GM12874 (cell line): ENCODE measurements at regions not wholly inside any gene's neighbourhood (a gene's known extent, or its start where the extent isn't known, plus 50 kb on each side); places are given as distances from the start of the nearest gene placed in this dataset.

ENCODE experiments used
- TF ChIP-seq, protein P1 (sequence below): IDR thresholded peaks from 2 replicates; pipeline ENCODE4 v1.5.1; 2011; ENCODE audit warnings: low read depth, mild to moderate bottlenecking, control low read depth, low read length, moderate library complexity; ENCODE audit not compliant: insufficient read depth

DNA sequence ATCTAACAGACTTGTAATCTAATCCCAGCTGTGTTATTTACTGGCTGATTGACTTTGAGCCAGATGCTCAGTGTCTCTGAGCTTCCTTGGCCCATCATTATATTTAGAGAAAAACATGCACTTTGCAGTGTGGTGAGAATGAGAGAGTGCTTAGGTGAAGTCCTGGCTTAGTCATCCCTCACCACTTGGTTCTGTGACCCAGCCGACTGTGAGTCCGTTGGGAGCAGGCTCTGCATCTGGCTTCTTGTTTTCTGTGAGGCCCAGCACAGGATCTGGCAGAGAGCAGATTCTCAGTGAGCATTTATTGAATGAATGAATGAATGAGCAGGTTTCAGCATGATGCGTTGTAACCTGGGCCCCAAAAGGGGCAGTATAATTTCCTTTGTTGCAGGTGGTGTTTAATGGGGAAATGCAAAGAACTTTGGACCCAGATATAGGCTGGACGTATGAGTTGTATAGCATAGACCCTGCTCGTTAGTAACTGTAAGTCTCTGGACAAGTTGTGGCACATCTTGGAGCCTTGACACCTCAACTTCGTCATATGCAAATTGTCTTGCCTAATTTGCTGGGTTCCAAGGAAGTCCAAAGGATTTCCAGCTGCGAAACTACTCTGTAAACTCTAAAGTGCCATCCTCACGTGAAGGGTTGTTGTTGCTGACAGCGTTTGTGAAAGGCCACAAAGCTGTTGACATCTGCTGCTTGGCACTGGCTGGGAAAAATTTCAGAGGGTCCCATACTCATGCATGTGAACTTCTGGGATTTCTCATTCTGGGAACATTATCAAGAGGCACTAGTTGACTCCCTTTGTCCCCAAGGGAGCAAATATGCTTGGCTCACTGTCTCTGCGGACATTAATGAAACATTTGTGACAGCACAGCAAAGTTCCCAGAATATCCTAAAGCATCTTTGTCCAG is 138.8 kb upstream of the USP24 start:
- TF ChIP-seq, protein P1, sequence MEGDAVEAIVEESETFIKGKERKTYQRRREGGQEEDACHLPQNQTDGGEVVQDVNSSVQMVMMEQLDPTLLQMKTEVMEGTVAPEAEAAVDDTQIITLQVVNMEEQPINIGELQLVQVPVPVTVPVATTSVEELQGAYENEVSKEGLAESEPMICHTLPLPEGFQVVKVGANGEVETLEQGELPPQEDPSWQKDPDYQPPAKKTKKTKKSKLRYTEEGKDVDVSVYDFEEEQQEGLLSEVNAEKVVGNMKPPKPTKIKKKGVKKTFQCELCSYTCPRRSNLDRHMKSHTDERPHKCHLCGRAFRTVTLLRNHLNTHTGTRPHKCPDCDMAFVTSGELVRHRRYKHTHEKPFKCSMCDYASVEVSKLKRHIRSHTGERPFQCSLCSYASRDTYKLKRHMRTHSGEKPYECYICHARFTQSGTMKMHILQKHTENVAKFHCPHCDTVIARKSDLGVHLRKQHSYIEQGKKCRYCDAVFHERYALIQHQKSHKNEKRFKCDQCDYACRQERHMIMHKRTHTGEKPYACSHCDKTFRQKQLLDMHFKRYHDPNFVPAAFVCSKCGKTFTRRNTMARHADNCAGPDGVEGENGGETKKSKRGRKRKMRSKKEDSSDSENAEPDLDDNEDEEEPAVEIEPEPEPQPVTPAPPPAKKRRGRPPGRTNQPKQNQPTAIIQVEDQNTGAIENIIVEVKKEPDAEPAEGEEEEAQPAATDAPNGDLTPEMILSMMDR: no peak

- TF ChIP-seq, protein P1: no peak
Measured at GRCh38 chr1:55352811-55353180, 137.6 kb upstream of the USP24 start.

GRCh38 chr1:55352080-55352810 is 137.1 kb upstream of the USP24 start:
- TF ChIP-seq, protein P1: no peak

GRCh38 chr1:55348356-55348755 is 133.2 kb upstream of the USP24 start:
- TF ChIP-seq, protein P1: no peak

DNA sequence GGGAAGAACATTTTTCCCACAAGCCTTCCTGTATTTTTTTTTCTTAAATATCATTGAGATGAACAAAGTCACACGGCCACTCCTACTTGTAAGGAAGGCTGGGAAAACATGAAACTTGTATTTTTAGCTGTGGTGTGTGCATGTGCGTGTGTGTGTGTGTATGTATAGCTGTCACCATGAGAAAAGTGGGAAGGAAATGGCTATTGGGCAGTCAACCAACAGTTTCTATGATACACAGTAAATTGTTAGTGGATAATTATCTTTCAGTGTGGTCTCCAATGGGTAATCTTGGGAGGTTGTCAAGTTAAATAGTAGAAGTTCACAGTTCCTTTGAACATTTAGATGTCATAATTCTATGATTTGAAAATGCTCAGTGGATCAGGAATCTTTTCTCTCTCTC is 132.7 kb upstream of the USP24 start:
- TF ChIP-seq, protein P1: no peak

DNA sequence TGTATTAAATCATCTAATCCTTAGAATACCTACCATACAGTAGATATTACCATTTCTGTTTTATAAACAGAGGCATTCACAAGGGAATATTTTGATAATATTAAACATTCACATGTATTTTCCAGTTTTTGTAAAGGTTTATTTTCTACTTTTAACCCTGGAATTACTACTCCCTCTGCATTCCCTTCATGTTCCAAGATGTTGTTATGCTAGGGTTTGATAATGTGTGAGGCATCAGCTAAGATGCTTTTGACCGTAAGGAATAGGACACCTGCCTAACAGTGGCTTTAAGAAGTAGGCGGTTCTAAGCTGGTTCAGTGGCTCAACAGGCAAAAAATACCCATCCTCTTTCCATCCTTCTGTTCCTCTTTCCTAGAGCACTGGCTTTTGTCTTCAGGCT is 131.9 kb upstream of the USP24 start:
- TF ChIP-seq, protein P1: no peak

- TF ChIP-seq, protein P1: no peak
Measured at GRCh38 chr1:55346586-55346985, 131.4 kb upstream of the USP24 start.
